ENCODE measurements at regions not wholly inside any gene's neighbourhood (a gene's known extent, or its start where the extent isn't known, plus 50 kb on each side); places are given as distances from the start of the nearest gene placed in this dataset.
"Not testable (repeated sequence)": the region's sequence is repeated elsewhere in the genome, so short reads cannot be mapped to it uniquely, and the experiment has no call there.

- peak; percentile 60 for DNase-seq
Observed at GRCh38 chr3:144549166-144549565, 577.5 kb downstream of the DIPK2A start.

- no peak for DNase-seq
Observed at GRCh38 chr3:144552346-144553057, 580.9 kb downstream of the DIPK2A start.

GRCh38 chr3:144553301-144553700 is 581.7 kb downstream of the DIPK2A start:
- DNase-seq = peak; percentile 95

GRCh38 chr3:144554889-144555288 is 583.3 kb downstream of the DIPK2A start:
- DNase-seq = no peak

- DNase-seq = no peak
Observed at GRCh38 chr3:144556392-144556791, 584.8 kb downstream of the DIPK2A start.

GRCh38 chr3:144557515-144557914 is 585.9 kb downstream of the DIPK2A start:
- no peak for DNase-seq

GRCh38 chr3:144564011-144564410 is 592.4 kb downstream of the DIPK2A start:
- DNase-seq = no peak

- no peak for DNase-seq
Observed at GRCh38 chr3:144566320-144566719, 594.7 kb downstream of the DIPK2A start.

GRCh38 chr3:144569651-144570050 is 598.0 kb downstream of the DIPK2A start:
- DNase-seq = no peak

- no peak for DNase-seq
Observed at GRCh38 chr3:144583871-144584270, 612.2 kb downstream of the DIPK2A start.

- DNase-seq = no peak
Observed at GRCh38 chr3:144585408-144585807, 613.8 kb downstream of the DIPK2A start.

- no peak for DNase-seq
Observed at GRCh38 chr3:144585953-144586352, 614.3 kb downstream of the DIPK2A start.

GRCh38 chr3:144586382-144586781 is 614.8 kb downstream of the DIPK2A start:
- no peak for DNase-seq

GRCh38 chr3:144590854-144591253 is 619.2 kb downstream of the DIPK2A start:
- DNase-seq = no peak

GRCh38 chr3:144593881-144594280 is 622.3 kb downstream of the DIPK2A start:
- no peak for DNase-seq

GRCh38 chr3:144620236-144620635 is 648.6 kb downstream of the DIPK2A start:
- DNase-seq = not testable (repeated sequence)

- no peak for DNase-seq
Observed at GRCh38 chr3:144622845-144623244, 651.2 kb downstream of the DIPK2A start.

GRCh38 chr3:144624656-144625055 is 653.0 kb downstream of the DIPK2A start:
- DNase-seq = no peak

- DNase-seq = no peak
Observed at GRCh38 chr3:144626835-144627234, 655.2 kb downstream of the DIPK2A start.

- no peak for DNase-seq
Observed at GRCh38 chr3:144629381-144629780, 657.8 kb downstream of the DIPK2A start.

GRCh38 chr3:144636833-144637232 is 665.2 kb downstream of the DIPK2A start:
- DNase-seq = peak; percentile 85

- no peak for DNase-seq
Observed at GRCh38 chr3:144638009-144638408, 666.4 kb downstream of the DIPK2A start.

GRCh38 chr3:144643771-144644198 is 672.2 kb downstream of the DIPK2A start:
- DNase-seq = peak; percentile 53

GRCh38 chr3:144645300-144645699 is 673.7 kb downstream of the DIPK2A start:
- DNase-seq = no peak

- no peak for DNase-seq
Observed at GRCh38 chr3:144650380-144650779, 678.8 kb downstream of the DIPK2A start.
